GM12873 (cell line): ENCODE measurements at regions not wholly inside any gene's neighbourhood (a gene's known extent, or its start where the extent isn't known, plus 50 kb on each side); places are given as distances from the start of the nearest gene placed in this dataset.

Source experiments
- TF ChIP-seq, protein P1 (sequence below): IDR thresholded peaks from 2 replicates; pipeline ENCODE4 v1.5.1; 2012; ENCODE audit warnings: low read depth, mild to moderate bottlenecking, moderate library complexity, low read length, control low read depth; ENCODE audit not compliant: insufficient read depth; ENCODE audit errors: missing control alignments

- TF ChIP-seq, protein P1, sequence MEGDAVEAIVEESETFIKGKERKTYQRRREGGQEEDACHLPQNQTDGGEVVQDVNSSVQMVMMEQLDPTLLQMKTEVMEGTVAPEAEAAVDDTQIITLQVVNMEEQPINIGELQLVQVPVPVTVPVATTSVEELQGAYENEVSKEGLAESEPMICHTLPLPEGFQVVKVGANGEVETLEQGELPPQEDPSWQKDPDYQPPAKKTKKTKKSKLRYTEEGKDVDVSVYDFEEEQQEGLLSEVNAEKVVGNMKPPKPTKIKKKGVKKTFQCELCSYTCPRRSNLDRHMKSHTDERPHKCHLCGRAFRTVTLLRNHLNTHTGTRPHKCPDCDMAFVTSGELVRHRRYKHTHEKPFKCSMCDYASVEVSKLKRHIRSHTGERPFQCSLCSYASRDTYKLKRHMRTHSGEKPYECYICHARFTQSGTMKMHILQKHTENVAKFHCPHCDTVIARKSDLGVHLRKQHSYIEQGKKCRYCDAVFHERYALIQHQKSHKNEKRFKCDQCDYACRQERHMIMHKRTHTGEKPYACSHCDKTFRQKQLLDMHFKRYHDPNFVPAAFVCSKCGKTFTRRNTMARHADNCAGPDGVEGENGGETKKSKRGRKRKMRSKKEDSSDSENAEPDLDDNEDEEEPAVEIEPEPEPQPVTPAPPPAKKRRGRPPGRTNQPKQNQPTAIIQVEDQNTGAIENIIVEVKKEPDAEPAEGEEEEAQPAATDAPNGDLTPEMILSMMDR = no peak
Observed at GRCh38 chr12:102249079-102249841, 51.6 kb upstream of the PMCH start.
